Body of pancreas (tissue), 4 donors: ENCODE measurements at regions not wholly inside any gene's neighbourhood (a gene's known extent, or its start where the extent isn't known, plus 50 kb on each side); places are given as distances from the start of the nearest gene placed in this dataset.

Experiments used
- POLR2A ChIP-seq, 3 donors: fragments of 450-650 bp; IDR thresholded peaks; one replicate each; pipeline ENCODE4 v1.6.1; 2016; ENCODE audit warnings: antibody characterized with exemption in 3 of 3, mild to moderate bottlenecking in 2 of 3
- TF ChIP-seq, protein P1 (sequence below), 7 experiments: fragments of 450-650 bp in 4 of 7; fragments of 200-600 bp in 3 of 7; sonication (generic) in 3 of 7; IDR thresholded peaks; one replicate each; pipeline ENCODE4 v1.5.1; 2016 to 2019; ENCODE audit warnings: antibody characterized with exemption in 7 of 7

DNA sequence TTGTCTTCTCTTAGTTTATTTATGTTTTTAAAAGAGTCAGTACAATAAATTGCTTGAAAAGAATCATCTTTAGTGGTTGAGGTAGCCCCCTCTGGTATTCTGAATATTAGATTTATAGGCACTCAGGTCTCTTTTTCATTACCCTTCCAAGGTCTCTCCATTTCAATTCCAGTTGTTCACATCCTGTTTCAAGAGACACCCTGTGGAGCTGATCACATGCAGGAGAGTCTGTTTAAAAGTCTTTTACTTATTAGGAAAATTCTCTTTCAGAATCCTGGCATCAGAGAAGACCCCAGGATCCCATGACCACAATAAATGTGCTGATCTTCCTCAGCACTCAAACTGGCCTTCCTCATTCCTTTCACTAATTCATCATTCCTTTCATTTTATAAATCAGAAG is 195.7 kb downstream of the ZIC4 start:
- TF ChIP-seq, protein P1, sequence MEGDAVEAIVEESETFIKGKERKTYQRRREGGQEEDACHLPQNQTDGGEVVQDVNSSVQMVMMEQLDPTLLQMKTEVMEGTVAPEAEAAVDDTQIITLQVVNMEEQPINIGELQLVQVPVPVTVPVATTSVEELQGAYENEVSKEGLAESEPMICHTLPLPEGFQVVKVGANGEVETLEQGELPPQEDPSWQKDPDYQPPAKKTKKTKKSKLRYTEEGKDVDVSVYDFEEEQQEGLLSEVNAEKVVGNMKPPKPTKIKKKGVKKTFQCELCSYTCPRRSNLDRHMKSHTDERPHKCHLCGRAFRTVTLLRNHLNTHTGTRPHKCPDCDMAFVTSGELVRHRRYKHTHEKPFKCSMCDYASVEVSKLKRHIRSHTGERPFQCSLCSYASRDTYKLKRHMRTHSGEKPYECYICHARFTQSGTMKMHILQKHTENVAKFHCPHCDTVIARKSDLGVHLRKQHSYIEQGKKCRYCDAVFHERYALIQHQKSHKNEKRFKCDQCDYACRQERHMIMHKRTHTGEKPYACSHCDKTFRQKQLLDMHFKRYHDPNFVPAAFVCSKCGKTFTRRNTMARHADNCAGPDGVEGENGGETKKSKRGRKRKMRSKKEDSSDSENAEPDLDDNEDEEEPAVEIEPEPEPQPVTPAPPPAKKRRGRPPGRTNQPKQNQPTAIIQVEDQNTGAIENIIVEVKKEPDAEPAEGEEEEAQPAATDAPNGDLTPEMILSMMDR (IDR thresholded peaks at IDR 0.05): no peak
- TF ChIP-seq POLR2A (IDR thresholded peaks at IDR 0.05): no peak
